AG04449 (cell line): ENCODE measurements at regions not wholly inside any gene's neighbourhood (a gene's known extent, or its start where the extent isn't known, plus 50 kb on each side); places are given as distances from the start of the nearest gene placed in this dataset.

ENCODE experiments used
- CTCF ChIA-PET: fragments of 350-600 bp; formaldehyde crosslinking; extraction: SDS; loops from one replicate; lab custom pipeline; 2021; ENCODE audit warnings: antibody characterized with exemption; lab: Yijun Ruan, JAX
- POLR2A ChIA-PET: fragments of 400-600, 350-600 bp; formaldehyde crosslinking; extraction: SDS; loops from one replicate; lab custom pipeline; 2020; ENCODE audit warnings: antibody characterized with exemption, inconsistent platforms; lab: Yijun Ruan, JAX
- DNase-seq: peaks from one replicate; pipeline ENCODE4 v3.0.0-alpha.2; 2010; ENCODE audit warnings: low read depth, low spot score
- H3K4me3 ChIP-seq: 2 replicates; pipeline ENCODE4 v1.5.1; 2011; ENCODE audit warnings: low read depth, mild to moderate bottlenecking, control low read depth, low read length
- TF ChIP-seq, protein P1 (sequence below): IDR thresholded peaks from one replicate; pipeline ENCODE4 v1.5.1; 2011; ENCODE audit warnings: mild to moderate bottlenecking, moderate library complexity, low read length, control low read depth, inconsistent platforms; ENCODE audit not compliant: insufficient read depth; ENCODE audit errors: missing control alignments

GRCh38 chr4:130056286-130056685, 960.3 kb downstream of the C4orf33 start:
- DNase-seq: no peak
- ChIA-PET POLR2A (no interaction called here), CTCF (no interaction called here)
- no peak overlapping the region for H3K4me3 ChIP-seq
- TF ChIP-seq, protein P1, sequence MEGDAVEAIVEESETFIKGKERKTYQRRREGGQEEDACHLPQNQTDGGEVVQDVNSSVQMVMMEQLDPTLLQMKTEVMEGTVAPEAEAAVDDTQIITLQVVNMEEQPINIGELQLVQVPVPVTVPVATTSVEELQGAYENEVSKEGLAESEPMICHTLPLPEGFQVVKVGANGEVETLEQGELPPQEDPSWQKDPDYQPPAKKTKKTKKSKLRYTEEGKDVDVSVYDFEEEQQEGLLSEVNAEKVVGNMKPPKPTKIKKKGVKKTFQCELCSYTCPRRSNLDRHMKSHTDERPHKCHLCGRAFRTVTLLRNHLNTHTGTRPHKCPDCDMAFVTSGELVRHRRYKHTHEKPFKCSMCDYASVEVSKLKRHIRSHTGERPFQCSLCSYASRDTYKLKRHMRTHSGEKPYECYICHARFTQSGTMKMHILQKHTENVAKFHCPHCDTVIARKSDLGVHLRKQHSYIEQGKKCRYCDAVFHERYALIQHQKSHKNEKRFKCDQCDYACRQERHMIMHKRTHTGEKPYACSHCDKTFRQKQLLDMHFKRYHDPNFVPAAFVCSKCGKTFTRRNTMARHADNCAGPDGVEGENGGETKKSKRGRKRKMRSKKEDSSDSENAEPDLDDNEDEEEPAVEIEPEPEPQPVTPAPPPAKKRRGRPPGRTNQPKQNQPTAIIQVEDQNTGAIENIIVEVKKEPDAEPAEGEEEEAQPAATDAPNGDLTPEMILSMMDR: no peak

GRCh38 chr4:130064471-130064870, 968.5 kb downstream of the C4orf33 start:
- CTCF ChIA-PET: no interaction called here
- POLR2A ChIA-PET: no interaction called here

DNA sequence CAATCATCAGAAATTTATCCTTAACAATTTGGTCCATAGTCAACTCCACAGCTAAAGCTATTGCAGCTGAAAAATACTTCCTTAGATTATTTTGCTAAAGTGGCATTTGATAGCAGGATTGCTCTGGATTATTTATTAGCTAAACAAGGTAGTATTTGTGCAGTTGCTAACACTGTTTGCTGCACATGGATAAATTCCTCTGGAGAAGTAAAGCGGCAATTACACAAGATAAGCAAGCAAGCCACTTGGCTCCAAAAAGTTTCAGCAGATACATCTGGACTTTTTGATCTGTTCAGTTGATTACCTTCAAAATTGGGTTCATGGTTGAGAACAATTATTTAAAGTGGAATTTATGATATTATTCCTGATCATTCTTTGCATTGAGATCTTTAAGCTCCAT, 971.5 kb downstream of the C4orf33 start:
- H3K4me3 ChIP-seq: no peak overlapping the region
- ChIA-PET CTCF (no interaction called here), POLR2A (no interaction called here)
- DNase-seq: no peak
- TF ChIP-seq, protein P1: no peak

More at GRCh38 chr4:130064471-130064870, 968.5 kb downstream of the C4orf33 start:
- DNase-seq: no peak
- no peak overlapping the region for H3K4me3 ChIP-seq
- TF ChIP-seq, protein P1: no peak

- TF ChIP-seq, protein P1: no peak
- POLR2A ChIA-PET: no interaction called here
- DNase-seq: no peak
- CTCF ChIA-PET: no interaction called here
- H3K4me3 ChIP-seq: no peak overlapping the region
These were observed 972.1 kb downstream of the C4orf33 start for GRCh38 chr4:130068072-130068471.

DNA sequence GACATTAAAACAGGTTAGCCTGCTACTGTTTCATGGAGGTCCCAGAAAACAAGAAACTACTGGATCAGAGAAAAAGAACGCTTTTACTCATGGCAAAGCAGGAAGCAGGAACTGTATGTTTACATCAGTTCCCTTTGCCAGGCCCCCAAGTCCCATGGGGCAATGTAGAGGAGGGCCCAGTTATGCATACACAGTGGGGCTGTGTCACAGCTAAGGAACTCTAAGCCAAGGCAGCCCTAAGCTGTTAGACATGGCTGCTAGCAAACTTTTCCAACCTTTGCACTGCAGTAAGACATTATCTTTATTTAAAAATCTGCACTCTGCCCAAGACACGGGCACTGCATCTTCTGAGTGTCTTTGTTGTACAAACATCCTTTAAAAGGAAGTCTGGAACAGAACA, 975.8 kb downstream of the C4orf33 start:
- no peak for DNase-seq
- ChIA-PET POLR2A (no interaction called here), CTCF (no interaction called here)
- no peak overlapping the region for H3K4me3 ChIP-seq
- TF ChIP-seq, protein P1: no peak

GRCh38 chr4:130073145-130073790, 977.3 kb downstream of the C4orf33 start:
- TF ChIP-seq, protein P1: no peak
- H3K4me3 ChIP-seq: no peak overlapping the region
- no peak for DNase-seq
- POLR2A ChIA-PET: no interaction called here
- CTCF ChIA-PET: no interaction called here
